Activated B cell treated with CpG ODN at 0.5 μM for 24 hours (primary cell): ENCODE measurements at regions not wholly inside any gene's neighbourhood (a gene's known extent, or its start where the extent isn't known, plus 50 kb on each side); places are given as distances from the start of the nearest gene placed in this dataset.
"Not testable (repeated sequence)": the region's sequence is repeated elsewhere in the genome, so short reads cannot be mapped to it uniquely, and the experiment has no call there.

Experiments used
- ATAC-seq: fragments of 200-7000 bp; cut with Tn5 transposase; one replicate; pipeline ENCODE4 v1.10.0; 2021; ENCODE audit warnings: low read depth, mild to moderate bottlenecking, moderate library complexity
- CTCF ChIA-PET: fragments of 350-600 bp; sonication (Branson Sonifier 250); formaldehyde crosslinking; loops from one replicate; lab custom pipeline; 2021; ENCODE audit warnings: antibody characterized with exemption; lab: Charles Lee
- POLR2A ChIA-PET: fragments of 350-600 bp; sonication (Branson Sonifier 250); formaldehyde crosslinking; loops from one replicate; lab custom pipeline; 2021; ENCODE audit warnings: antibody characterized with exemption; lab: Charles Lee
- DNase-seq: peaks from one replicate; pipeline ENCODE4 v3.0.0; 2022
- H3K27ac Mint-ChIP-seq: one replicate; pipeline ENCODE4 v1.8.0; 2020; ENCODE audit warnings: mixed read lengths
- H3K27me3 Mint-ChIP-seq: one replicate; pipeline ENCODE4 v1.8.0; 2021; ENCODE audit warnings: mixed read lengths
- H3K36me3 Mint-ChIP-seq: one replicate; pipeline ENCODE4 v1.8.0; 2021; ENCODE audit warnings: low read depth, mixed read lengths
- H3K4me1 Mint-ChIP-seq: one replicate; pipeline ENCODE4 v1.8.0; 2021; ENCODE audit warnings: mixed read lengths
- H3K4me3 Mint-ChIP-seq: one replicate; pipeline ENCODE4 v1.8.0; 2020; ENCODE audit warnings: mild to moderate bottlenecking, mixed read lengths
- H3K9me3 Mint-ChIP-seq: one replicate; pipeline ENCODE4 v1.8.0; 2020; ENCODE audit warnings: mixed read lengths
- CTCF ChIP-seq: fragments of 200-600 bp; IDR thresholded peaks from one replicate; pipeline ENCODE4 v1.8.0; 2022; ENCODE audit warnings: antibody characterized with exemption, mild to moderate bottlenecking
- intact Hi-C: fragments of 100-400 bp; cut with micrococcal nuclease; formaldehyde crosslinking; loops from one replicate; pipeline ENCODE4 v1.15.1; 2024

DNA sequence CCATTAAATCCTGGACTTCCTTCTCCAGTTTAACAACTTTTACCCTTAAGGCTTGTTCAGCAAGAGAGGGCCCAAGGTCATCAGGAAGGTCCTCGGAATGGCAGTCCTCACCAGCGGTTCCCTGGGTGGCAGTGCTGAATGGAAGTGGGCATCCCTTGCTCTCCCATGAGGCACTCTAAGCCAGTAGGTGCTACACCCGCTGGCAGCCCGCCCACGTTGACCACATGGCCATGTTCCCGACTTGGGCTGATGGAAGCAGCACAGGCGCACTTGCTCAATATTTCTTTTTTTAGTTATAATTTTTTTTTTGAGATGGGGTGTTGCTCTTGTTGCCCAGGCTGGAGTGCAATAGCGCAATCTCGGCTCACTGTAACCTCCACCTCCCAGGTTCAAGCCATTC is 277.9 kb downstream of the ZC4H2 start:
- intact Hi-C loops = no loop called here
- no peaks in the 10 kb centered on the region for H3K27me3 Mint-ChIP-seq
- ATAC-seq (no peak), DNase-seq (no peak)
- ChIA-PET POLR2A (no interaction called here), CTCF (no interaction called here)
- peaks cover 7% of the 10 kb centered on the region for H3K9me3 Mint-ChIP-seq
- H3K4me3 Mint-ChIP-seq = no peak overlapping the region
- H3K36me3 Mint-ChIP-seq = no peaks in the 10 kb centered on the region
- no peak for TF ChIP-seq CTCF
- no peaks in the 10 kb centered on the region for H3K4me1 Mint-ChIP-seq
- no peak overlapping the region for H3K27ac Mint-ChIP-seq

GRCh38 chrX:64695372-64695771 is 280.9 kb downstream of the ZC4H2 start:
- POLR2A ChIA-PET, H3K4me1 Mint-ChIP-seq, ATAC-seq, H3K27ac Mint-ChIP-seq, DNase-seq, H3K36me3 Mint-ChIP-seq, H3K4me3 Mint-ChIP-seq, H3K9me3 Mint-ChIP-seq, CTCF ChIA-PET, intact Hi-C loops, H3K27me3 Mint-ChIP-seq: not testable (repeated sequence)

GRCh38 chrX:64662876-64663275 is 267.6 kb upstream of the MTMR8 start:
- POLR2A ChIA-PET = no interaction called here
- CTCF ChIA-PET = no interaction called here
- no peaks in the 10 kb centered on the region for H3K27me3 Mint-ChIP-seq
- H3K4me3 Mint-ChIP-seq = no peak overlapping the region
- ATAC-seq (no peak), DNase-seq (no peak)
- H3K9me3 Mint-ChIP-seq = peaks cover 18% of the 10 kb centered on the region
- no peaks in the 10 kb centered on the region for H3K36me3 Mint-ChIP-seq
- no peaks in the 10 kb centered on the region for H3K4me1 Mint-ChIP-seq
- no peak for TF ChIP-seq CTCF
- intact Hi-C loops = no loop called here
- H3K27ac Mint-ChIP-seq = no peak overlapping the region

- POLR2A ChIA-PET, H3K36me3 Mint-ChIP-seq, H3K27ac Mint-ChIP-seq, H3K27me3 Mint-ChIP-seq, ATAC-seq, H3K4me3 Mint-ChIP-seq, DNase-seq, H3K4me1 Mint-ChIP-seq, CTCF ChIA-PET, intact Hi-C loops: not testable (repeated sequence)
- peaks cover 18% of the 10 kb centered on the region for H3K9me3 Mint-ChIP-seq
Measured at GRCh38 chrX:64657229-64657628, 262.0 kb upstream of the MTMR8 start.

GRCh38 chrX:64642482-64642881 is 247.2 kb upstream of the MTMR8 start:
- H3K9me3 Mint-ChIP-seq = peaks cover 5% of the 10 kb centered on the region
- ChIA-PET CTCF (no interaction called here), POLR2A (no interaction called here)
- H3K4me1 Mint-ChIP-seq = no peaks in the 10 kb centered on the region
- DNase-seq = no peak
- no peak for TF ChIP-seq CTCF
- H3K27me3 Mint-ChIP-seq = no peaks in the 10 kb centered on the region
- H3K36me3 Mint-ChIP-seq = no peaks in the 10 kb centered on the region
- H3K27ac Mint-ChIP-seq = no peak overlapping the region
- H3K4me3 Mint-ChIP-seq = no peak overlapping the region
- ATAC-seq = no peak
- intact Hi-C loops = loop anchor here (5.0 kb wide), 1 partner anchor 885 kb away; no protein-coding TSS in a partner anchor
